SH-SY5Y (cell line): ENCODE measurements at regions not wholly inside any gene's neighbourhood (a gene's known extent, or its start where the extent isn't known, plus 50 kb on each side); places are given as distances from the start of the nearest gene placed in this dataset.

Experiments used
- GATA2 ChIP-seq: IDR thresholded peaks from 2 replicates; pipeline ENCODE4 v1.6.1; 2011; ENCODE audit warnings: mild to moderate bottlenecking, low read depth, low read length
- GATA3 ChIP-seq: IDR thresholded peaks from 2 replicates; pipeline ENCODE4 v1.6.1; 2011; ENCODE audit warnings: low read depth, mild to moderate bottlenecking, low read length, moderate library complexity

GRCh38 chr11:71147331-71147730, 105.0 kb downstream of the SHANK2 start:
- no peak for TF ChIP-seq GATA3
- TF ChIP-seq GATA2: no peak

DNA sequence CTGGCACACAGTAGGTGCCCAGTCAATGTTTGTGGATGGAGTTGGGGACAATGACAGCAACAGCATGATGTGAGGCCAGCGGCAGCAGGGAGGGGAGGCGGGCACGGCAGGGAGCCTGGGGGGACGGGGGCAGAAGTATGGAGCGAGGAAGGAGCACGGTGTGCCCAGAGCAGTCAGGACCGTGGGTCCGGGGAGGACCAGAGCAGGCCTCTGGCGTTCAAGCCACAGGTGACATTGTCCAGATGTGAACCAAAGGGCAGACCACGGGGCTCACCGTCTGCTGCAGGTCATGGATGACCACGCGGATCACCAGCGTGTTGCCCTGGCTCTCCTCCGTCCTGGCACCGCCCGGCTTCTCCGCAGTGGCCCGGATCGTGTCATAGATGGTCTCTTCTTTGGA, 105.5 kb downstream of the SHANK2 start:
- TF ChIP-seq GATA2 (no peak), GATA3 (no peak)

GRCh38 chr11:71145988-71146824, 106.2 kb downstream of the SHANK2 start:
- TF ChIP-seq GATA2 (no peak), GATA3 (no peak)

- no peak for TF ChIP-seq GATA3
- no peak for TF ChIP-seq GATA2
Measured at GRCh38 chr11:71145368-71145767, 107.0 kb downstream of the SHANK2 start.

DNA sequence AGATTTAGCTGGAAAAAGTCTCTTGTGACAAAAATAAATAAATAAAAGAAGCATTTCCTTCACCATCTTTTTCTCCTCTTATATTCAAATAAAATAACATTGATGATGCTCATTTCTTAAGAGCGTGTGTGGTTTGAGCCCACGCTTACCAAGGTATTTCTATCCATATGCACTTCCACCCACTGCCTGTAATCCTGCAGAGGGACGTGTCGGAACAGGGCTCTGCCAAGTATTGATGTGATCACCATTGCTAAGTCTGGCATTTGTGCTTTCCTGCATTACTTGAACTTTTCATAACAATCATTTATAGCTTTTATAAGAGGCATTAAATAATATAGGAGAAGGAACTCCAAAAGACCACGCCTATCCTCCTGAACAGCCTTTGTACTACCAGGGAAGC, 107.6 kb downstream of the SHANK2 start:
- TF ChIP-seq GATA2 (no peak), GATA3 (no peak)

- no peak for TF ChIP-seq GATA3
- no peak for TF ChIP-seq GATA2
Measured at GRCh38 chr11:71144010-71144409, 108.4 kb downstream of the SHANK2 start.

GRCh38 chr11:71140206-71140919, 112.0 kb downstream of the SHANK2 start:
- TF ChIP-seq GATA2: no peak
- TF ChIP-seq GATA3: no peak

GRCh38 chr11:71139516-71140205, 112.7 kb downstream of the SHANK2 start:
- TF ChIP-seq GATA3: no peak
- TF ChIP-seq GATA2: no peak

- TF ChIP-seq GATA2: no peak
- TF ChIP-seq GATA3: no peak
Measured at GRCh38 chr11:71138737-71139425, 113.5 kb downstream of the SHANK2 start.

GRCh38 chr11:71137376-71137775, 115.0 kb downstream of the SHANK2 start:
- TF ChIP-seq GATA3 (no peak), GATA2 (no peak)

- TF ChIP-seq GATA2 (no peak), GATA3 (no peak)
Measured at GRCh38 chr11:71136095-71136845, 116.1 kb downstream of the SHANK2 start.

DNA sequence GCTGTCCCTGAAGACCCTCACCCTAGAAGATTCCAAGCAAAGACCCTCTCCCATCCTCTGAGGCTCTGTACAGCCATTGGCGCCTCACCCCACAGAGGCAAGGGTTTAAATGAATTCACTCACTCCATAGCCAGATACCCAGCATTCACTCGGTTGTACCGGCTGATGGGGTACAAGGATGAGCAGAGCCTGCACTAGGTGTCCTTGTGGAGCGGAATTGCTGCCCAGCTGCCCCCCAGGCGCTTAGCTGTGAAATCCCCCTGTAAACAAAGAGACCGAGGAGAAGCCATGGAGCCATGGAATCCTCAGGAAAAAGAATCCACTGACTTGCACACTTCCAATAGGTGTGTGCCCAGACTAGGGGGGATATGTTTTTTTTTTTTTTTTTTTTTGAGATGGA, 117.3 kb downstream of the SHANK2 start:
- TF ChIP-seq GATA2 (no peak), GATA3 (no peak)

GRCh38 chr11:71133946-71134345, 118.4 kb downstream of the SHANK2 start:
- no peak for TF ChIP-seq GATA2

GRCh38 chr11:71131861-71132260, 120.5 kb downstream of the SHANK2 start:
- TF ChIP-seq GATA3 (no peak), GATA2 (no peak)
